ENCODE measurements at regions not wholly inside any gene's neighbourhood (a gene's known extent, or its start where the extent isn't known, plus 50 kb on each side); places are given as distances from the start of the nearest gene placed in this dataset.

GRCh38 chr3:24714436-24714835 lies 219.8 kb upstream of the THRB start:
- ATAC-seq (no peak), FAIRE-seq (no peak), DNase-seq (ENCODE audit: extremely low read depth in 1 of 4, low spot score in 3 of 4) (no peak)
- Histone ChIP-seq H3K27me3 (ENCODE audit: control insufficient read depth in 2 of 2, insufficient read depth in 2 of 2, low read length in 2 of 2) (no peaks in the 10 kb centered on the region), H3K27ac (ENCODE audit: extremely low read depth, low read depth, low read length) (no peak overlapping the region), H3K9ac (ENCODE audit: insufficient read depth in 1 of 2, low read depth in 2 of 2, low read length in 2 of 2) (no peak overlapping the region), H3K79me2 (ENCODE audit: control insufficient read depth, insufficient read depth, low read length) (no peaks in the 10 kb centered on the region), H3K4me1 (replicated peaks in 1 of 2; ENCODE audit: control insufficient read depth in 2 of 2, insufficient read depth in 2 of 2, low read length in 2 of 2) (no peaks in the 10 kb centered on the region), H3K9me1 (ENCODE audit: control insufficient read depth, insufficient read depth, low read length) (no peaks in the 10 kb centered on the region), H3K9me3 (replicated peaks; ENCODE audit: control insufficient read depth, insufficient read depth, low read depth, low read length) (no peaks in the 10 kb centered on the region), H3K4me3 (no peak overlapping the region), H3K4me2 (ENCODE audit: insufficient read depth, low read length) (no peak overlapping the region), H4K20me1 (replicated peaks; ENCODE audit: control insufficient read depth, insufficient read depth, low read length) (no peaks in the 10 kb centered on the region), H2AFZ (ENCODE audit: low read depth, low read length) (no peak overlapping the region), H3K36me3 (ENCODE audit: control insufficient read depth, insufficient read depth, low read length) (no peaks in the 10 kb centered on the region)
- in situ Hi-C loops (cut with MboI) = no loop called here
- no peak for TF ChIP-seq KHSRP (IDR thresholded peaks at IDR 0.05)
- no peak for TF ChIP-seq ZNF347 (CRISPR knock-in tag; IDR thresholded peaks at IDR 0.05; ENCODE audit: low read depth)
- no peak for TF ChIP-seq ZC3H11A (IDR thresholded peaks at IDR 0.05; ENCODE audit: low read depth, low read length)
- TF ChIP-seq DACH1 (IDR thresholded peaks at IDR 0.05; ENCODE audit: partially characterized antibody) = no peak
- no peak for TF ChIP-seq ZBTB7A (IDR thresholded peaks at IDR 0.05; ENCODE audit: borderline replicate concordance, control insufficient read depth, low read depth, low read length)
- no peak for TF ChIP-seq TAF7 (tag; IDR thresholded peaks at IDR 0.05)
- ChIA-PET POLR2A (no interaction called here), CTCF (ENCODE audit: low intra/inter-chr PET ratio) (interaction anchor here (0.7 kb wide), 1 partner anchor 31 kb away, joined by 5 read pairs; no protein-coding TSS in a partner anchor)
- BruUV-seq (replicated peaks) = no TSS peak
- intact Hi-C loops (cut with micrococcal nuclease) = no loop called here

GRCh38 chr3:24715171-24715792 lies 220.6 kb upstream of the THRB start:
- FAIRE-seq = no peak
- in situ Hi-C loops (cut with MboI) = no loop called here
- TF ChIP-seq MBD1 (CRISPR knock-in tag; IDR thresholded peaks at IDR 0.05) (no peak), CREBBP (IDR thresholded peaks at IDR 0.05; ENCODE audit: low read depth, low read length) (no peak), NR1H2 (CRISPR knock-in tag; IDR thresholded peaks at IDR 0.05) (no peak), ZNF311 (CRISPR knock-in tag; IDR thresholded peaks at IDR 0.05) (no peak), FIP1L1 (IDR thresholded peaks at IDR 0.05; ENCODE audit: low read depth, low read length, poor library complexity, severe bottlenecking) (no peak), ARID1B (IDR thresholded peaks at IDR 0.05) (no peak), ZNF75A (CRISPR knock-in tag; IDR thresholded peaks at IDR 0.05) (no peak), SP2 (IDR thresholded peaks at IDR 0.05; ENCODE audit: extremely low read depth, low read depth, low read length, poor library complexity, severe bottlenecking) (no peak), PHB (CRISPR knock-in tag; IDR thresholded peaks at IDR 0.05) (no peak), GATA2 (CRISPR knock-in tag; IDR thresholded peaks at IDR 0.05) (no peak), PHF20 (IDR thresholded peaks at IDR 0.05; ENCODE audit: partially characterized antibody) (no peak)

More at GRCh38 chr3:24715171-24715792, 220.6 kb upstream of the THRB start:
- 3% methylated on average over 5 of the region's 5 CpGs for whole genome bisulfite sequencing (ENCODE audit: insufficient coverage, low coverage, missing lambda C conversion rate)
- Histone ChIP-seq H3K27ac (ENCODE audit: extremely low read depth, low read depth, low read length) (no peak overlapping the region), H3K79me2 (ENCODE audit: control insufficient read depth, insufficient read depth, low read length) (no peaks in the 10 kb centered on the region), H3K36me3 (ENCODE audit: control insufficient read depth, insufficient read depth, low read length) (no peaks in the 10 kb centered on the region), H2AFZ (ENCODE audit: low read depth, low read length) (no peak overlapping the region), H3K4me2 (ENCODE audit: insufficient read depth, low read length) (no peak overlapping the region), H3K9me3 (replicated peaks; ENCODE audit: control insufficient read depth, insufficient read depth, low read depth, low read length) (no peaks in the 10 kb centered on the region), H3K4me3 (no peak overlapping the region), H3K27me3 (ENCODE audit: control insufficient read depth in 2 of 2, insufficient read depth in 2 of 2, low read length in 2 of 2) (no peaks in the 10 kb centered on the region), H3K4me1 (replicated peaks in 1 of 2; ENCODE audit: control insufficient read depth in 2 of 2, insufficient read depth in 2 of 2, low read length in 2 of 2) (no peaks in the 10 kb centered on the region), H3K9ac (ENCODE audit: insufficient read depth in 1 of 2, low read depth in 2 of 2, low read length in 2 of 2) (no peak overlapping the region), H4K20me1 (replicated peaks; ENCODE audit: control insufficient read depth, insufficient read depth, low read length) (no peaks in the 10 kb centered on the region), H3K9me1 (ENCODE audit: control insufficient read depth, insufficient read depth, low read length) (no peaks in the 10 kb centered on the region)
- ChIA-PET POLR2A (interaction anchor here (0.8 kb wide), 1 partner anchor 8 kb away, joined by 4 read pairs; no protein-coding TSS in a partner anchor), CTCF (ENCODE audit: low intra/inter-chr PET ratio) (interaction anchor here (0.7 kb wide), 1 partner anchor 31 kb away, joined by 5 read pairs; no protein-coding TSS in a partner anchor)
- DNase-seq (ENCODE audit: extremely low read depth in 1 of 4, low spot score in 3 of 4) (no peak), ATAC-seq (no peak)
- intact Hi-C loops (cut with micrococcal nuclease) = no loop called here
- no TSS peak for BruUV-seq (replicated peaks)

Measured in K562 (cell line).